ENCODE measurements at regions not wholly inside any gene's neighbourhood (a gene's known extent, or its start where the extent isn't known, plus 50 kb on each side); places are given as distances from the start of the nearest gene placed in this dataset.
A peak's percentile ranks its signal among the peaks of the same experiment; 100 is the strongest.
"Not testable (repeated sequence)": the region's sequence is repeated elsewhere in the genome, so short reads cannot be mapped to it uniquely, and the experiment has no call there.

DNA sequence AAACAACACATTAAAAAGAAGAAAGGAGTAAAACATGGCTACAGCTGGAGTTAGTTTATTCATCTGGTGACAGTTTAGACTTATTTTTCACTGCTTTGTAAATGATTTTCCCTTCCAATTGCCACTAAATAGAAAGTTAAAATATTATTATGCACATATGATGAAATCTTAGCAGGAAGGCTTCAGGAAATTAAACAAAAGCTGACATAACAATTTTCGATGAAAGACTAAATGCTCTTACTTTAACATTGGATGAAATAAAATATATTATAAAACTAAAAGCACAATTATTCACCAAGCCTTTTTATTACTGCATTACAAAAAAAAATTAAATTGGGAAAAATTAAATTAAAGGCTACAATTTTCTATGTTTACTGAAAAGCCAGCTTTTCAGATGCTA, 158.0 kb downstream of the MMUT start:
- ATAC-seq, result no peak
- Mint-ChIP-seq H3K9me3 (peaks cover 5 to 8% of the 10 kb centered on the region in 2 donors), H3K27ac (no peak overlapping the region), H3K36me3 (no peaks in the 10 kb centered on the region)
- DNase-seq (ENCODE audit: low spot score in 2 of 2), result no peak

DNA sequence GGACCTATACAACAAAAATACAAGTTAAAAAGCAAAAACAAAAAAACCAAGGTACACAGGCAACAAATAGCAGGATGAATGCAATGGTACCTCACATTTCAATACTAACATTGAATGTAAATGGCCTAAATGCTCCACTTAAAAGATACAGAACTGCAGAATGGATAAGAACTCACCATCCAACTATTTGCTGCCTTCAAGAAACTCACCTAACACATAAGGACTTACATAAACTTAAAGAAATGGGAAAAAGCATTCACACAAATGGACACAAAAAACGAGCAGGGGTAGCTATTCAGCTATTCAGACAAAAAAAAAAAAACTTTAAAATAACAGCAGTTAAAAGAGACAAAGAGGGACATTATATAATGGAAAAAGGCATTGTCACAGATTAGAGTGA, 158.7 kb downstream of the MMUT start:
- ATAC-seq; DNase-seq (ENCODE audit: low spot score in 2 of 2); H3K36me3 Mint-ChIP-seq; H3K27ac Mint-ChIP-seq; H3K9me3 Mint-ChIP-seq: not testable (repeated sequence)

DNA sequence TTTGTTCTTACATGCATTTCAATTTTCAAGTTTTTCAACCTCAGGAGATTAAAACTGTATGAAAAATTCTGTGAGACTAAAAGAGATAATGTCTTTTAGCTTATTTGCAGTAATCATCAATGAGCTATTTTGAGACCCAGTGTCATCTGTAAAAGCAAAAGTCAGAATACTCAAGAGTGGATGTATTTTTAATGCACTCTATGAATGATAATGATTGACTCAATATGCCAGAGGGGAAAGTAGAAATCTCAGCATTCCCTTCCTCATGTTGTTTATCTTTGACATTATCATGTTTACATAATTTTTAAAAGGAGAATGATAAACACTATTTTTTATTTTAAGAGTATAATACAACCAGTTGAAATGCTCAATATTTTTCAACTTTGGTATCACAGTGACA, 162.1 kb downstream of the MMUT start:
- Mint-ChIP-seq H3K36me3 (no peaks in the 10 kb centered on the region), H3K9me3 (peaks cover 5% of the 10 kb centered on the region in 2 donors), H3K27ac (no peak overlapping the region)
- ATAC-seq (no peak), DNase-seq (ENCODE audit: low spot score in 2 of 2) (no peak)

DNA sequence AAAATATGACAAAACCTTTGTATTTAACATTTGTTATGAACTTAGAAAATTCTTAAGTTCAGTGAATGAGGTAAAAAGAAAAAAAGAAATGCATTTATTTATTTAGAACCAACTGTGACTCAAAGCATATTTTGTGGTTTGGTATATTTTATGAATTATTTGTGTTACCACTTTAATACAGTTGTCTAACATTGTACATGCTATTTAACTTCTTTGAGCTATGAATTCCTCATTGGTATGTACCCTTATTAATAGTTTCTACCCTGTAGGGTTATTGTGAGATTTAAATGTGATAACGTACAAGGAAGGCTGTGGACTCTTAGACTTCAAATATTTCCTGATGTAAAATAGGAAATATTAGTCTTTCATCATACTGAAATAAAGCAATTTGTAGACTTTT, 162.6 kb downstream of the MMUT start:
- DNase-seq (ENCODE audit: low spot score in 2 of 2) (no peak), ATAC-seq (no peak)
- Mint-ChIP-seq H3K9me3 (peaks cover 5% of the 10 kb centered on the region in 2 donors), H3K27ac (no peak overlapping the region), H3K36me3 (no peaks in the 10 kb centered on the region)

DNA sequence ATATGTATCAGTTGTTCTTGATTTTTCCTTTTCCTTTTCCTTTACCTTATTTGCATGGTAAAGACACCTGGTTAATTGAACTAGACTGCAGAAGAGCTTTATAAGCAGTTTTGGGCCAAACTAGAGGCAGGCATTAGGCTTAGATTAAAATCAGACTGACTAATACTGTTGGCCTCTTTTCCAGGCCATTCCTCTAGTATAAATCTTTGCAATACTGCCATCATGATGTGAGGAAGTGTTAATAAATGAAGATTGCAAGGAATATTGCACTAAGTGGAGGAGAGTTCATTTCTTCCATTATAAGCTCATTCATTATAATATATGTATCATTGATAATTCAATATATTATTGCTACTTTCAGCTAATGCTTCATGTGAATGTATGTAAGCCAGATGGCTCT, 163.8 kb downstream of the MMUT start:
- peaks cover 5% of the 10 kb centered on the region in 2 donors for H3K9me3 Mint-ChIP-seq

DNA sequence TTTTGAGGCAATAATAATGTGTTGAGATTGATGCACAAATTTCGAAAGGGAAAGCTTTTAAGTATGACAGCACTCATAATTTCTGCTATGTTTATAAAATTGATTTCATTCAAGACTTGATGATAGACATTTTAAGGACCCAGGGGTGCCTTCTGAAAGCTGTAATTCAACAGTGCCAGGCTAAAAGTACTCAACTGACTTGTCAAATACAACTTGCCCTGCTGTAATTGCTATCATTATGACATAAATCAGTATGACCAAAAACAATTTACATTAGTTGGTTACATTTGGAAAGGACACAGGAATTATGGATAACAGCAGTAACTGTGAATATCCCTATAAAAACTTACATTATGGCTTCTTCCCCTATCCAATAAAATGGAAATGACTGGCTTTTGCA, 178.9 kb downstream of the MMUT start:
- no peaks in the 10 kb centered on the region for H3K36me3 Mint-ChIP-seq
- ATAC-seq, result no peak
- DNase-seq (ENCODE audit: low spot score in 2 of 2), result no peak
- H3K9me3 Mint-ChIP-seq, result peaks cover 0 to 3% of the 10 kb centered on the region in 2 donors
- no peak overlapping the region for H3K27ac Mint-ChIP-seq

More for the DNA sequence above, 163.8 kb downstream of the MMUT start:
- H3K36me3 Mint-ChIP-seq, result no peaks in the 10 kb centered on the region
- no peak for ATAC-seq
- no peak for DNase-seq (ENCODE audit: low spot score in 2 of 2)
- H3K27ac Mint-ChIP-seq, result no peak overlapping the region

DNA sequence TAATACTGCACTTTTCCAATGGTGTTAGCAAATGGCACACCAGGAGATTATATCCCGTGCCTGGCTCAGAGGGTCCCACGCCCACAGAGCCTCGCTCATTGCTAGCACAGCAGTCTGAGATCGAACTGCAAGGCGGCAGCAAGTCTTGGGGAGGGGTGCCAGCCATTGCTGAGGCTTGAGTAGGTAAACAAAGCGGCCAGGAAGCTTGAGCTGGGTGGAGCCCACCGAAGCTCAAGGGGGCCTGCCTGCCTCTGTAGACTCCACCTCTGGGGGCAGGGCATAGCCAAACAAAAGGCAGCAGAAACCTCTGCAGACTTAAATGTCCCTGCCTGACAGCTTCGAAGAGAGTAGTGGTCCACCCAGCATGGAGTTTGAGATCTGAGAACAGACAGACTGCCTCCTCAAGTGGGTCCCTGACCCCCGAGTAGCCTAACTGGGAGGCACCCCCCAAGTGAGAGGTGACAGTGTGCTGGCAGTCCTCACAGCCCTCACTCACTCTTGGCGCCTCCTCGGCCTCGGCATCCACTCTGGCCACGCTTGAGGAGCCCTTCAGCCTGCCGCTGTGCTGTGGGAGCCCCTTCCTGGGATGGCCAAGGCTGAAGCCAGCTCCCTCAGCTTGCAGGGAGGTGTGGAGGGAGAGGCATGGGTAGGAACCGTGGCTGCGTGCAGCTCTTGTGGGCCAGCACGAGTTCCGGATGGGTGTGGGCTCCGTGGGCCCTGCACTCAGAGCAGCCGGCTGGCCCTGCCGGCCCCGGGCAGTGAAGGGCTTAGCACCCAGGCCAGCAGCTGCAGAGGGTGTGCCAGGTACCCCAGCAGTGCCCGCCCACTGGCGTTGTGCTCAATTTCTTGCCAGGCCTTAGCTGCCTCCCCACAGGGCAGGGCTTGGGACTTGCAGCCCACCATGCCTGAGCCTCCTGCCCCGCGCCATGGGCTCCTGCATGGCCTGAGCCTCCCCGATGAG, 188.0 kb downstream of the MMUT start:
- H3K36me3 Mint-ChIP-seq, result peaks cover 7 to 21% of the 10 kb centered on the region in 2 donors
- H3K27ac Mint-ChIP-seq; ATAC-seq; DNase-seq (ENCODE audit: low spot score in 2 of 2): not testable (repeated sequence)
- peaks cover 12 to 30% of the 10 kb centered on the region in 2 donors for H3K9me3 Mint-ChIP-seq

DNA sequence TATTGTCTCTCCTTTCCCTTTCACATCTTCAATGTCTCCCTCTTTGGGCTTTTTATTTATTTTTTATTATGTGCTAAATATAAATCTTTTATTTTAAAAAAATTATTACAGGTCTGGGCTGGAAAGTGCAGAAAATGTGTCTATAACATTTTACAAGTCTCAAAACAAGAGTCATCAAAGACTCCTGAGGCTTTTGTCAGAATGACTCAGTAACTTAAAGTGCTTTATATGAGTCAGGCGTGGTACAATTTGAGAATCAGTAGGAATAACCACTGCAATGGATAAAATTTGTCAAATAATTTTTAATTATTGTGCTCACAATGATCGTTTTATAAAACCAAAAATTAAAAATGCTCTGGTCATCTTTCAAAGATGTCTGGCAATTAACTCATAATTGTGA, 193.9 kb downstream of the MMUT start:
- H3K27ac Mint-ChIP-seq, result no peak overlapping the region
- ATAC-seq, result no peak
- DNase-seq (ENCODE audit: low spot score in 2 of 2), result no peak
- peaks cover 0 to 8% of the 10 kb centered on the region in 2 donors for H3K9me3 Mint-ChIP-seq
- no peaks in the 10 kb centered on the region for H3K36me3 Mint-ChIP-seq

DNA sequence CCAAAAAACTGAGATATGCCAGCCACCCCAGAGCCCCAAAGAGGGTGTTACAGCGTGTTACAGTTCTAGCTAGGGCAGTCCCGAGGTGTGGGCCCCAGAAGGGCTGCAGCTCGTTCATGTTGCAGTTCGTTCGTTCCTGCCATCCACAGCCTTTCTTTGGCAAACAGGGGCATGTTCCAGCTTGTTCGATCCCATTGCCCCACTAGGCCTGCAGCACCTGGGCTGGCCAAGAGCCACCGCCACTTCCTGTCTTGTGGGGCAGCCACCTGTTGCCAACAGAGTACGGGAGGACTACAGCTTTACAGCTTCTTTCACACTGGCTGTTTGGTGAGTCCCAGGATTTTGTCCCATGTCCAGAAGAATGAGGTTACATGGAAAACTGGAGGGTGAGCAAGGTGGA, 198.1 kb downstream of the MMUT start:
- Mint-ChIP-seq H3K9me3 (no peaks in the 10 kb centered on the region), H3K27ac (no peak overlapping the region), H3K36me3 (no peaks in the 10 kb centered on the region)
- ATAC-seq (no peak), DNase-seq (ENCODE audit: low spot score in 2 of 2) (no peak)

DNA sequence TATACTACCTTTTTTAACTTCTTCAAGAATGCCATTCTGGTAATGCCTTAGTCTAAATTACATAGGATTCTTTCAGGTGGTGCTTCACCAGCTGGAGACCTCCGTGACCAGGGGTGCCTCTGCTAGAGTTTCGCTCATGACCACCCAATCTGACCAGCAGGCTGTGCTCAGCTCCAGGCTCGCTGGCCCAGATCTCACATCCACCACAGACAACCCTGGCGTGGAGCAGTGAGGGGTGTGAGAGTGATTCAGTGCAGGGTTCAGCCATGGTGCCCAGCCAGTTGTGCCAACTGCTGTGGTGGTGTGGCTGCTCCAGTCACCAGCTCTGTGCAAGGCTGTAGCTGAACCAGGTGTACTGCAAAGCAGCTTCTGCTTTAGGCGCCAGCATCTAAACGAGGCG, 198.6 kb downstream of the MMUT start:
- Mint-ChIP-seq H3K36me3 (no peaks in the 10 kb centered on the region), H3K9me3 (no peaks in the 10 kb centered on the region), H3K27ac (no peak overlapping the region)
- no peak for ATAC-seq
- DNase-seq (ENCODE audit: low spot score in 2 of 2), result no peak

DNA sequence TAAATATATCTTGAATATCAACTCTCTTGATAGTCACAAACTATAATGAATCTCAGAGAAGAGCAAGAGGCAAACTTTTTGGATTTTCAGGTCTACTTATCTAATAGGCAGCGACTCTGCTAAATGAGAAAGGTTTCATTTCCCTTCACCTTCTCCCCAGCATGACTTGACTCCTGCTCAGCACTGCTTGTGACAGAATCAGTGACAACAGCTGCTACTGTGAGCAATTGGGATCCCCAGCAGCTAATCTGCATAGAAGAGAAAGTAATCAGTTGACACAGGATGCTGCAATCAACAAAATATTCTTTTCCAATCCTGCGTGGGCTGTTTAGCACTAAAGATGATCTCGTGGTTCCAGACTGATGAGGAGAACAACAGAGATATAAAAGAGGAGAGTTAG, 205.5 kb downstream of the MMUT start:
- no peak for ATAC-seq
- no peaks in the 10 kb centered on the region for H3K36me3 Mint-ChIP-seq
- H3K9me3 Mint-ChIP-seq, result peaks cover 5 to 6% of the 10 kb centered on the region in 2 donors
- H3K27ac Mint-ChIP-seq, result peak overlapping the region in 1 of 2 donors; percentile 79
- DNase-seq (ENCODE audit: low spot score in 2 of 2), result no peak

DNA sequence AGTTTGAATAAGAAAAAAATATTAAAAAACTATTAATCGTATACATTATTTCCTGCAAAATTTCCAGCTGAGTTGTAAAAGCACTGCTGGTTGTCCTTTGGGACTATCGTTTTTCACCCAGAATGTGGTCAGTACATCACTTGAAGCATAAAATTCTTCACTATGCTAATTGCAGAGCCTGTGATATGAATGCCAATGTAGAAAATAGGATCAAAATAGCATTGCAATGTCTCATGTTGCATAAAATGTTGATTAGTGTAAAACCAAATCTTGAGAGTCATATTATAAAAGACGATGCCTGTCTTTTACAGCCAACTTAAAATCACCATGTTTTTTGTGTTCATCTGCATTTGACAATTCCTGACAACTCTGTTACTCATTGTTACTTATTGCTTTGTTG, 207.7 kb downstream of the MMUT start:
- DNase-seq (ENCODE audit: low spot score in 2 of 2), result no peak
- Mint-ChIP-seq H3K9me3 (peaks cover 5 to 6% of the 10 kb centered on the region in 2 donors), H3K27ac (no peak overlapping the region), H3K36me3 (no peaks in the 10 kb centered on the region)
- no peak for ATAC-seq

DNA sequence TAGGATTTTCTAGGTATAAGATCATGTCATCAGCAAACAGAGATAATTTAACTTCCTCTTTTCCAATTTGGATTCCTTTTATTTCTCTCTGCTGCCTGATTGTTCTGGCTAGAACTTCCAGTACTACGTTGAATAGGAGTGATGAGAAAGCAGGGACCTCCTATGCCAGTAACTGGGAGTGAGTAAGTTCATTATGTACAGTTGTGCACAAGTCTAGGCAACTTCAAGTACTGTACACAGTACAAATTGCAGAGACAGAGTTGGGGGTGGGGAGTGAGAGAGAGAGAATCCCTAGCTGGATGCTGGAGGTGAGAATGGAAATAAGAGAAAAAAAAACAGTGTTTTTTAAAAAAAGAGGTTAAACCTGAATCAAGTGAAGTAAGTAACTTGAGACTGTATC, 210.2 kb downstream of the MMUT start:
- Mint-ChIP-seq H3K9me3 (no peaks in the 10 kb centered on the region), H3K36me3 (no peaks in the 10 kb centered on the region), H3K27ac (no peak overlapping the region)
- no peak for ATAC-seq
- DNase-seq (ENCODE audit: low spot score in 2 of 2), result no peak

DNA sequence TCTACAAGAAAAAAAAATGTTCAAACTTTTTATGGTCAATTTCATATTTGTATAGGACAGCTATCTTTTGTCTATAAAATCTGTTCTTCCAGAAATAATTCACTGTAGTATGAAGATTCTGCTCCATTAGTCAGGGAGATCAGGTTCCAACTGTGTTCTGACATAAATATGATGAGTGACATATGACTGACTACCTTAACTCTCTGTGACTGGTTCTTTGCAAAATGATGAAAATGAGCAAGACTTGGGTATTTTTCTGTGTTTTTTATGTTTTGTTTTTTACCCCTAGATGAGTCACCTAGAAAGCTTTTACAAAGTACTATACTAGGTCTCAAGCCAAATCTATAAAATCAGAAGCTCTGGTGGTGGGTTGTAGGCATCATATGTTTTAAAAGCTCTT, 229.6 kb downstream of the MMUT start:
- DNase-seq (ENCODE audit: low spot score in 2 of 2) (no peak), ATAC-seq (no peak)
- Mint-ChIP-seq H3K27ac (no peak overlapping the region), H3K9me3 (peaks cover 17 to 21% of the 10 kb centered on the region in 2 donors), H3K36me3 (peaks cover 0 to 11% of the 10 kb centered on the region in 2 donors)

DNA sequence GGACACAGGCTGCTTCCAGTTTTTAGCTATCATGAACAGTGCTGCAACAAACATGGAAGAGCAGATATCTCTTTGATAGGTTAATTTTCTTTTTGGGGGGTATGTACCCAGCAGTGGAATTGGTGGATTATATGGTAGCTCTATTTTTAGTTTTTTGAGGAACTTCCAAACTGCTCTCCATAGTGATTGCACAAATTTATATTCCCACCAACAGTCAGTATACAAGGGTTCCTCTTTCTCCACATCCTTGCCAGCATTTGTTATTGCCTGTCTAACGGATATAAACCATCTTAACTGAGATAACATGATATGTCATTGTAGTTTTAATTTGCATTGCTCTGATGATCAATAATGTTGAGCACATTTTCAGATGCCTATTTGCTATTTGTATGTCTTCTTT, 237.6 kb downstream of the MMUT start:
- Mint-ChIP-seq H3K36me3 (no peaks in the 10 kb centered on the region), H3K27ac (no peak overlapping the region), H3K9me3 (peaks cover 11 to 15% of the 10 kb centered on the region in 2 donors)
- DNase-seq (ENCODE audit: low spot score in 2 of 2) (no peak), ATAC-seq (no peak)

DNA sequence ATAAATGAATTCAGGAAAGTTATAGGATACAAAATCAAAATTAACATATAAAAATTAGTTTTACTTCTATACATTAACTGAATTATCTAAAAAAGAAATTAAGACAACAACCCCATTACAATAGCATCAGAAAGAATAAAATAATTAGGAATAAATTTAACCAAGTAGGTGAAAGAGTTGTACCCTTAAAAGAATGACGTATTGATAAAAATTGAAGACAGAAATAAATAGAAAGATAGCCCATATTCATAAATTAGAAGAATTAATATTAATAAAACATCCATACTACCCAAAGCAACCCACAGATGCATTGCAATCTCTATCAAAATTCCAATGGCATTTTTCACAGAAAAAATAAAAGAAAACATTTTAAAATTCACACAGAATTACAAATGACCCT, 242.8 kb downstream of the MMUT start:
- Mint-ChIP-seq H3K9me3 (peaks cover 8 to 21% of the 10 kb centered on the region in 2 donors), H3K27ac (no peak overlapping the region), H3K36me3 (no peaks in the 10 kb centered on the region)
- DNase-seq (ENCODE audit: low spot score in 2 of 2), result no peak
- ATAC-seq, result no peak

DNA sequence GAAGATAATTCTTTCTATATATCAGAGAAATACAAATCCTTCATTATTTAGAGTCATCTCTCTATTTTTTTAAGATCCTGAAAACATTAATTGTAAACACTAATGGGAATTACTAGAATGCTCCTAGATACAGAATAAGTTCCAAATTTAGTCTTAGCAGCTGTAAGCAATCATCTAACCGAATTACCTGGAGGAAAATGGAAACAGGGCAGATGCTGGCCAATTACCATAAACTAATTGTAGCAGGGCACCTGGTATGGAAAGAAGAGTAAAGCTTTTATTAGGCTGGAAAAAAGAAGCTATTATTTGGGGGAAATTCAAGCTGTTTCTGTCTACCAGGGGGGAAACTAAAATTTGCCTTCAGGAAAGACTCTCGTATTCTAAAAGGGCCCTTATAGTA, 257.5 kb downstream of the MMUT start:
- DNase-seq (ENCODE audit: low spot score in 2 of 2) (no peak), ATAC-seq (no peak)
- H3K27ac Mint-ChIP-seq, result no peak overlapping the region
- no peaks in the 10 kb centered on the region for H3K36me3 Mint-ChIP-seq
- H3K9me3 Mint-ChIP-seq, result peaks cover 27 to 40% of the 10 kb centered on the region in 2 donors

DNA sequence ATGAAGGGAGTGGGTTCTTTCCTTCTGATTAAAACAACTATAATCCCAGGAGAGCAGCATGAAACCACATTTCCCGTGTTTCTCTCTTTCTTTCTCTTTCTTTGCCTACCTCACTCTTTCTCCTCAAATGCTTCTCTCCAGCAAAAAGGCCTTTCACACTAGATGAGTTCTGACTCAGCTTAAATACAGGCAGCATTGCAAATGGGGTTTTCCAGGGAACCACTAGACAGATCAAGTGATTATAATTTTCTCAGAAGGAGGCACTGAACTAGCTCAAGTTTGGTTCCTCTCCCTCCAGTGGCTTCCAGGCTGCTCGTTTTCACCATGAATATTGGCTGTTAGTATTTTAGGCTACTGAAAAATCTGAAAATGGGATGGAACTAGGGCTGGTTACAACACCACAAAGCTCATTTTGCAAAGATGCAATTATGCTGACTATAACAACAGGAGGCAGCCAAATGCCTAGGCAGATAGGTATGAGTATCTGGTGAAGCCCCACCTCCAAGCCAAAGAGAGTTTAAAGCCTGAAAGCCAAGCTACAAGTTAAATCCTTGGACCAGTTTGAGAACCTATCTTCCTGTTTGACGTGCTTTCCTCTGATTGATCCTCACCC, 260.0 kb downstream of the MMUT start:
- ATAC-seq (no peak), DNase-seq (ENCODE audit: low spot score in 2 of 2) (no peak)
- Mint-ChIP-seq H3K27ac (no peak overlapping the region), H3K9me3 (peaks cover 22 to 36% of the 10 kb centered on the region in 2 donors), H3K36me3 (no peaks in the 10 kb centered on the region)

All from activated naive CD4-positive, alpha-beta T cell treated with anti-CD3 and anti-CD28 coated beads, Interleukin-2, amount 50 U/mL, for 72 hours (primary cell).